ENCODE measurements at regions not wholly inside any gene's neighbourhood (a gene's known extent, or its start where the extent isn't known, plus 50 kb on each side); places are given as distances from the start of the nearest gene placed in this dataset.

GRCh38 chr22:48974443-48975315, 853.0 kb downstream of the BRD1 start:
- no peak overlapping the region for H4K5ac ChIP-seq (ENCODE audit: low read depth, low read length)
- no peak overlapping the region for H2BK15ac ChIP-seq (ENCODE audit: low read depth, low read length)
- TF ChIP-seq NFE2L2 (IDR thresholded peaks at IDR 0.05; ENCODE audit: low read depth, low read length) (no peak), POLR2A (IDR thresholded peaks at IDR 0.05; ENCODE audit: low read depth, low read length) (no peak), ELK1 (IDR thresholded peaks at IDR 0.05; ENCODE audit: borderline replicate concordance, low read depth, low read length) (no peak), MAFK (IDR thresholded peaks at IDR 0.05; ENCODE audit: low read depth, low read length) (no peak), RFX5 (IDR thresholded peaks at IDR 0.05; ENCODE audit: low read depth, low read length) (no peak), CHD1 (IDR thresholded peaks at IDR 0.05; ENCODE audit: low read depth, low read length) (no peak), USF2 (IDR thresholded peaks at IDR 0.05; ENCODE audit: low read depth, low read length) (no peak), RAD21 (IDR thresholded peaks at IDR 0.05; ENCODE audit: low read length) (no peak), CTCF (conservative IDR thresholded peaks at IDR 0.05; ENCODE audit: low read depth, low read length) (no peak), CEBPB (IDR thresholded peaks at IDR 0.05; ENCODE audit: low read depth, low read length) (no peak), MXI1 (IDR thresholded peaks at IDR 0.05; ENCODE audit: borderline replicate concordance, low read depth, low read length) (no peak), FOS (IDR thresholded peaks at IDR 0.05; ENCODE audit: low read depth, low read length) (no peak)
- H2BK5ac ChIP-seq (ENCODE audit: low read depth, low read length, poor library complexity, severe bottlenecking), result no peak overlapping the region
- WGBS, 2 experiments (ENCODE audit: extremely low coverage in 2 of 2, insufficient read length in 1 of 2), result 41% methylated on average over 3 of the region's 13 CpGs; no CpG with 5 or more reads in 1 of the 2 experiments
- H3K9ac ChIP-seq (ENCODE audit: low read depth, low read length), result no peak overlapping the region
- no peak overlapping the region for H2BK120ac ChIP-seq (ENCODE audit: low read depth, low read length)
- H4K20me1 ChIP-seq (ENCODE audit: insufficient read depth, low read length), result no peaks in the 10 kb centered on the region
- H4K91ac ChIP-seq (ENCODE audit: insufficient read depth, low read depth, low read length), result no peak overlapping the region
- CTCF ChIA-PET, result no interaction called here
- H3K4me1 ChIP-seq (ENCODE audit: control insufficient read depth, insufficient read depth, low read length), result no peaks in the 10 kb centered on the region
- H3K9me3 ChIP-seq (ENCODE audit: control insufficient read depth, insufficient read depth, low read length), result peaks cover 43% of the 10 kb centered on the region
- DNase-seq (no peak), ATAC-seq (ENCODE audit: low read depth) (no peak)
- intact Hi-C loops (cut with micrococcal nuclease), result no loop called here
- H3K79me1 ChIP-seq (ENCODE audit: low read depth in 1 of 2, low read length in 2 of 2), result no peaks in the 10 kb centered on the region
- in situ Hi-C loops (cut with MboI; ENCODE audit: low sequenced_read_pairs), result no loop called here
- dilution Hi-C loops (cut with HindIII; ENCODE audit: low sequenced_read_pairs, unreplicated experiment), result no loop called here
- no peak overlapping the region for H2BK20ac ChIP-seq (ENCODE audit: low read depth, low read length)
- no peaks in the 10 kb centered on the region for H3K36me3 ChIP-seq (ENCODE audit: control insufficient read depth, insufficient read depth, low read length)
- no peak overlapping the region for H3K4me3 ChIP-seq (ENCODE audit: insufficient read depth, low read depth, low read length)
- H3K18ac ChIP-seq (ENCODE audit: low read depth, low read length), result no peak overlapping the region
- H2AK5ac ChIP-seq (ENCODE audit: low read depth, low read length), result no peak overlapping the region
- H3K4me2 ChIP-seq (ENCODE audit: low read depth, low read length), result no peak overlapping the region
- no peak overlapping the region for H3K4ac ChIP-seq (ENCODE audit: low read depth, low read length)
- H3K14ac ChIP-seq (replicated peaks; ENCODE audit: low read depth, low read length), result no peak overlapping the region
- BruUV-seq (replicated peaks), result no TSS peak
- H2AFZ ChIP-seq (replicated peaks; ENCODE audit: low read length, poor library complexity), result no peak overlapping the region
- POLR2A ChIA-PET (ENCODE audit: unreplicated experiment), result no interaction called here
- H2AK9ac ChIP-seq (replicated peaks; ENCODE audit: low read depth, low read length, poor library complexity), result no peak overlapping the region
- no peak overlapping the region for H4K8ac ChIP-seq (ENCODE audit: low read depth in 2 of 2, low read length in 2 of 2)
- no peaks in the 10 kb centered on the region for H3K9me1 ChIP-seq (ENCODE audit: insufficient read depth, low read length)
- no peak overlapping the region for H3K56ac ChIP-seq (ENCODE audit: extremely low read depth, insufficient read depth, low read length)
- H3K23ac ChIP-seq (ENCODE audit: low read depth, low read length), result no peak overlapping the region
- H3K27ac ChIP-seq (ENCODE audit: insufficient read depth, low read length), result no peak overlapping the region
- H3K27me3 ChIP-seq (ENCODE audit: control insufficient read depth, insufficient read depth, low read length), result no peaks in the 10 kb centered on the region

Measured in IMR-90 (cell line).